Stimulated activated CD4-positive, alpha-beta T cell treated with anti-CD3 and anti-CD28 coated beads, Interleukin-1b, Interleukin-23, amount 100 ng/mL, for 24 hours (primary cell): ENCODE measurements at regions not wholly inside any gene's neighbourhood (a gene's known extent, or its start where the extent isn't known, plus 50 kb on each side); places are given as distances from the start of the nearest gene placed in this dataset.

ENCODE experiments used
- DNase-seq, 4 experiments: peaks; one replicate each; pipeline ENCODE4 v3.0.0-alpha.2; 2020; ENCODE audit warnings: low read depth in 4 of 4, low spot score in 1 of 4

- DNase-seq: no peak
Measured at GRCh38 chr7:46203926-46204325, 282.9 kb upstream of the IGFBP3 start.

- no peak for DNase-seq
Measured at GRCh38 chr7:46202379-46202778, 281.3 kb upstream of the IGFBP3 start.

GRCh38 chr7:46201961-46202360, 280.9 kb upstream of the IGFBP3 start:
- no peak for DNase-seq

GRCh38 chr7:46198701-46199100, 277.6 kb upstream of the IGFBP3 start:
- DNase-seq: no peak

- no peak for DNase-seq
Measured at GRCh38 chr7:46197785-46198540, 276.9 kb upstream of the IGFBP3 start.

GRCh38 chr7:46195934-46196333, 274.9 kb upstream of the IGFBP3 start:
- no peak for DNase-seq

- no peak for DNase-seq
Measured at GRCh38 chr7:46192271-46192670, 271.2 kb upstream of the IGFBP3 start.

GRCh38 chr7:46191776-46192175, 270.7 kb upstream of the IGFBP3 start:
- no peak for DNase-seq

GRCh38 chr7:46191296-46191695, 270.2 kb upstream of the IGFBP3 start:
- DNase-seq: no peak

- no peak for DNase-seq
Measured at GRCh38 chr7:46189255-46189790, 268.3 kb upstream of the IGFBP3 start.

- no peak for DNase-seq
Measured at GRCh38 chr7:46186131-46186530, 265.1 kb upstream of the IGFBP3 start.

- no peak for DNase-seq
Measured at GRCh38 chr7:46179061-46179610, 258.1 kb upstream of the IGFBP3 start.

GRCh38 chr7:46178661-46179060, 257.6 kb upstream of the IGFBP3 start:
- DNase-seq: no peak

- no peak for DNase-seq
Measured at GRCh38 chr7:46177821-46178220, 256.7 kb upstream of the IGFBP3 start.

GRCh38 chr7:46175221-46175620, 254.1 kb upstream of the IGFBP3 start:
- no peak for DNase-seq

GRCh38 chr7:46174196-46174580, 253.1 kb upstream of the IGFBP3 start:
- DNase-seq: no peak

- no peak for DNase-seq
Measured at GRCh38 chr7:46173476-46174195, 252.6 kb upstream of the IGFBP3 start.

GRCh38 chr7:46170792-46171191, 249.7 kb upstream of the IGFBP3 start:
- DNase-seq: no peak

GRCh38 chr7:46170021-46170420, 248.9 kb upstream of the IGFBP3 start:
- DNase-seq: no peak

- no peak for DNase-seq
Measured at GRCh38 chr7:46169384-46169755, 248.3 kb upstream of the IGFBP3 start.

GRCh38 chr7:46168671-46169383, 247.8 kb upstream of the IGFBP3 start:
- no peak for DNase-seq

- DNase-seq: no peak
Measured at GRCh38 chr7:46168231-46168630, 247.2 kb upstream of the IGFBP3 start.
